Peyer's patch (tissue), 4 donors: ENCODE measurements at regions not wholly inside any gene's neighbourhood (a gene's known extent, or its start where the extent isn't known, plus 50 kb on each side); places are given as distances from the start of the nearest gene placed in this dataset.

Experiments
- POLR2A ChIP-seq, 2 donors: fragments of 450-650 bp; IDR thresholded peaks; one replicate each; pipeline ENCODE4 v1.5.1; 2017; ENCODE audit warnings: antibody characterized with exemption in 2 of 2, mild to moderate bottlenecking in 2 of 2, moderate library complexity in 2 of 2
- TF ChIP-seq, protein P1 (sequence below), 6 experiments: fragments of 450-650 bp in 4 of 6; fragments of 200-600 bp in 2 of 6; sonication (generic) in 1 of 6; IDR thresholded peaks; one replicate each; pipeline ENCODE4 v1.5.1; 2017 to 2019; ENCODE audit warnings: antibody characterized with exemption in 6 of 6, mild to moderate bottlenecking in 3 of 6, moderate library complexity in 1 of 6

DNA sequence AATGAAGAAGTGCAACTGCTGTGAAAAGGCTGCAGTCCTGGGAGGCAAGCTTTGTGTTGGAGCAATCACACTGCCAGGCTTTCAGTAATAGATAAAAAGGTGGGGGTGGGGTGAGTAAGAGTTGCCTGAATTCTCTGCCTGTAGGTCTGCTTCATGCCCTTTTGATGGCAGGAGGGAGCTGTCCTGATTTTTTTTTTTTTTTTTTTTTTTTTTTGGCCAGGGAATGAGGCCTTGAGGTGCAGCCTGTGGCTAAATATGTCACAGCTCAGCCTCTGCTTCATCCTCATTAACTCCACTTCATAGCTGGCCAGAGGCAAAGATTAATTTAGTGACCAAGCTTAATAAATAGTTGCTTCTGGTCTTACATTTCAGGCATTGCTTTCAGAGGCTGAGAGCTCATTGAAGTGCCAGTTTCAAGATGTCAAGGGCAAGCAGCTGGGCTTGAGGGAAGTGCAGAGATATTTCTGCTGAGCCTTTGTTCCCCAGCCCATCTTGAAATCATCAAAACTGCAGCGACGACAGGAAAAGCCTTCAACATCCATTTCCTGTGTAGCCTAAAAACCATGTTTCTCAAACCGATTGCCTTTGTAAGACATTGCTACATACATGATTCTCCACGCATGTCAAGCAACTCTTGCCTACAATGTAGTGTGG, 134.7 kb downstream of the MACIR start:
- TF ChIP-seq, protein P1, sequence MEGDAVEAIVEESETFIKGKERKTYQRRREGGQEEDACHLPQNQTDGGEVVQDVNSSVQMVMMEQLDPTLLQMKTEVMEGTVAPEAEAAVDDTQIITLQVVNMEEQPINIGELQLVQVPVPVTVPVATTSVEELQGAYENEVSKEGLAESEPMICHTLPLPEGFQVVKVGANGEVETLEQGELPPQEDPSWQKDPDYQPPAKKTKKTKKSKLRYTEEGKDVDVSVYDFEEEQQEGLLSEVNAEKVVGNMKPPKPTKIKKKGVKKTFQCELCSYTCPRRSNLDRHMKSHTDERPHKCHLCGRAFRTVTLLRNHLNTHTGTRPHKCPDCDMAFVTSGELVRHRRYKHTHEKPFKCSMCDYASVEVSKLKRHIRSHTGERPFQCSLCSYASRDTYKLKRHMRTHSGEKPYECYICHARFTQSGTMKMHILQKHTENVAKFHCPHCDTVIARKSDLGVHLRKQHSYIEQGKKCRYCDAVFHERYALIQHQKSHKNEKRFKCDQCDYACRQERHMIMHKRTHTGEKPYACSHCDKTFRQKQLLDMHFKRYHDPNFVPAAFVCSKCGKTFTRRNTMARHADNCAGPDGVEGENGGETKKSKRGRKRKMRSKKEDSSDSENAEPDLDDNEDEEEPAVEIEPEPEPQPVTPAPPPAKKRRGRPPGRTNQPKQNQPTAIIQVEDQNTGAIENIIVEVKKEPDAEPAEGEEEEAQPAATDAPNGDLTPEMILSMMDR (IDR thresholded peaks at IDR 0.05), result no peak
- TF ChIP-seq POLR2A (IDR thresholded peaks at IDR 0.05), result no peak
